A673 (cell line): ENCODE measurements at regions not wholly inside any gene's neighbourhood (a gene's known extent, or its start where the extent isn't known, plus 50 kb on each side); places are given as distances from the start of the nearest gene placed in this dataset.

ENCODE experiments used
- BruUV-seq: library from RNA; stranded (reverse); fragments of 400-500 nt; replicated peaks from 2 replicates; lab custom pipeline; 2021; lab: Mats Ljungman, UMichigan
- CTCF ChIA-PET: fragments of 300-600 bp; sonication (Branson Sonifier 250); formaldehyde crosslinking; loops from one replicate; lab custom pipeline; 2022; ENCODE audit warnings: antibody characterized with exemption; lab: Charles Lee
- POLR2A ChIA-PET: fragments of 300-600 bp; sonication (Branson Sonifier 250); formaldehyde crosslinking; loops from one replicate; lab custom pipeline; 2022; ENCODE audit warnings: antibody characterized with exemption; ENCODE audit not compliant: low non-redundant PET; lab: Charles Lee
- DNase-seq: peaks from one replicate; pipeline ENCODE4 v3.0.0-alpha.2; 2015; ENCODE audit warnings: low spot score
- H3K27ac ChIP-seq: fragments of 200-600 bp; sonication (generic); 2 replicates; pipeline ENCODE4 v1.5.1; 2016; ENCODE audit warnings: mixed run types, low read depth, mild to moderate bottlenecking, mixed read lengths, antibody characterized with exemption, low read length; ENCODE audit not compliant: poor library complexity, severe bottlenecking
- H3K27me3 ChIP-seq: fragments of 200-600 bp; sonication (generic); replicated peaks from 2 replicates; pipeline ENCODE4 v1.6.1; 2017; ENCODE audit warnings: mixed run types, low read depth, mild to moderate bottlenecking, mixed read lengths, antibody characterized with exemption, low read length; ENCODE audit not compliant: insufficient read depth, poor library complexity
- H3K36me3 ChIP-seq: fragments of 200-600 bp; sonication (generic); 2 replicates; pipeline ENCODE4 v1.6.1; 2016; ENCODE audit warnings: mixed run types, mild to moderate bottlenecking, mixed read lengths, antibody characterized with exemption, low read length; ENCODE audit not compliant: insufficient read depth, poor library complexity, severe bottlenecking
- H3K4me1 ChIP-seq: fragments of 200-600 bp; sonication (generic); 2 replicates; pipeline ENCODE4 v1.6.1; 2017; ENCODE audit warnings: mixed run types, mild to moderate bottlenecking, mixed read lengths, antibody characterized with exemption, low read length; ENCODE audit not compliant: insufficient read depth, poor library complexity, severe bottlenecking
- H3K4me3 ChIP-seq: fragments of 200-600 bp; sonication (generic); 2 replicates; pipeline ENCODE4 v1.5.1; 2016; ENCODE audit warnings: low read depth, mixed run types, mild to moderate bottlenecking, mixed read lengths, low read length; ENCODE audit not compliant: poor library complexity, severe bottlenecking
- H3K9me3 ChIP-seq: fragments of 200-600 bp; sonication (generic); 2 replicates; pipeline ENCODE4 v1.6.1; 2016; ENCODE audit warnings: mixed run types, low read depth, mild to moderate bottlenecking, mixed read lengths, antibody characterized with exemption, low read length; ENCODE audit not compliant: poor library complexity, severe bottlenecking
- CTCF ChIP-seq: fragments of 300-800, 200-600 bp; sonication (generic); conservative IDR thresholded peaks from 2 replicates; pipeline ENCODE4 v1.5.1; 2017; ENCODE audit warnings: low read depth, mild to moderate bottlenecking, antibody characterized with exemption, low read length, moderate library complexity, mixed read lengths
- EZH2 ChIP-seq: fragments of 200-600 bp; sonication (generic); IDR thresholded peaks from 2 replicates; pipeline ENCODE4 v1.6.1; 2017; ENCODE audit warnings: borderline replicate concordance, low read depth, mild to moderate bottlenecking, mixed read lengths, antibody characterized with exemption, low read length; ENCODE audit not compliant: poor library complexity, severe bottlenecking
- intact Hi-C: fragments of 100-400 bp; cut with micrococcal nuclease; formaldehyde crosslinking; loops from one replicate; pipeline ENCODE4 v1.10.0; 2022; ENCODE audit not compliant: unreplicated experiment

GRCh38 chr1:216904471-216904870 is 181.2 kb upstream of the ESRRG start:
- intact Hi-C loops, result no loop called here
- no peak for TF ChIP-seq CTCF
- no peak for TF ChIP-seq EZH2
- H3K27me3 ChIP-seq, result no peaks in the 10 kb centered on the region
- no peaks in the 10 kb centered on the region for H3K36me3 ChIP-seq
- H3K27ac ChIP-seq, result no peak overlapping the region
- ChIA-PET POLR2A (no interaction called here), CTCF (no interaction called here)
- no peak for DNase-seq
- no peak overlapping the region for H3K4me3 ChIP-seq
- no peaks in the 10 kb centered on the region for H3K9me3 ChIP-seq
- no peaks in the 10 kb centered on the region for H3K4me1 ChIP-seq
- BruUV-seq, result no TSS peak

- intact Hi-C loops, result no loop called here
- no peak overlapping the region for H3K4me3 ChIP-seq
- ChIA-PET CTCF (no interaction called here), POLR2A (no interaction called here)
- no peak overlapping the region for H3K27ac ChIP-seq
- no peaks in the 10 kb centered on the region for H3K4me1 ChIP-seq
- BruUV-seq, result no TSS peak
- no peak for DNase-seq
- no peaks in the 10 kb centered on the region for H3K27me3 ChIP-seq
- TF ChIP-seq CTCF, result no peak
- TF ChIP-seq EZH2, result no peak
- H3K9me3 ChIP-seq, result no peaks in the 10 kb centered on the region
- no peaks in the 10 kb centered on the region for H3K36me3 ChIP-seq
Observed at GRCh38 chr1:216903382-216903740, 180.1 kb upstream of the ESRRG start.

GRCh38 chr1:216902669-216903381 is 179.6 kb upstream of the ESRRG start:
- ChIA-PET POLR2A (no interaction called here), CTCF (no interaction called here)

More at GRCh38 chr1:216902669-216903381, 179.6 kb upstream of the ESRRG start:
- H3K4me1 ChIP-seq, result no peaks in the 10 kb centered on the region
- no peak for DNase-seq
- no peaks in the 10 kb centered on the region for H3K27me3 ChIP-seq
- no peaks in the 10 kb centered on the region for H3K36me3 ChIP-seq
- no peak for TF ChIP-seq CTCF
- no peak for TF ChIP-seq EZH2
- intact Hi-C loops, result no loop called here
- no peak overlapping the region for H3K27ac ChIP-seq
- no peak overlapping the region for H3K4me3 ChIP-seq
- BruUV-seq, result no TSS peak
- no peaks in the 10 kb centered on the region for H3K9me3 ChIP-seq
